Neural progenitor cell (in vitro differentiated cells): ENCODE measurements at regions not wholly inside any gene's neighbourhood (a gene's known extent, or its start where the extent isn't known, plus 50 kb on each side); places are given as distances from the start of the nearest gene placed in this dataset.

ENCODE experiments used
- EZH2 ChIP-seq: fragments of 200-600 bp; sonication (generic); IDR thresholded peaks from 2 replicates; pipeline ENCODE4 v1.6.1; 2017; ENCODE audit warnings: antibody characterized with exemption, mild to moderate bottlenecking, moderate library complexity
- TF ChIP-seq, protein P1 (sequence below): fragments of 200-600 bp; sonication (generic); IDR thresholded peaks from 2 replicates; pipeline ENCODE4 v1.5.1; 2017; ENCODE audit warnings: antibody characterized with exemption, mild to moderate bottlenecking

DNA sequence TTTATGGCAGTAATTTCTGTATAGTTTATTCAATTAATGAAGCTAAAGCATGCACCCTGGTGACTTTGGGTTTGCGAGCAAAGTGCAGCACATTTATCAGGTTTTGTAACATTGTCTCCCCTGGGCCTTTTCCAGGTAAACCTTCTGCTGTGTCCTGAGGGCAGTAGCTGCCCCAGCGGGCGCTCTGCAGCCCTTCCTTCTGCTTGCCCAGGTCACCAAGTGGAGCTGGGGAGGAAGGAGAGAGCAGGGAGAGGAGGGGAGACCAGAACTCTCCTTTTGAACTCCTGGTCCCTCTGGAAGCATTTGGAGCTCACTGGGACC is 145.6 kb downstream of the DLL1 start:
- TF ChIP-seq, protein P1, sequence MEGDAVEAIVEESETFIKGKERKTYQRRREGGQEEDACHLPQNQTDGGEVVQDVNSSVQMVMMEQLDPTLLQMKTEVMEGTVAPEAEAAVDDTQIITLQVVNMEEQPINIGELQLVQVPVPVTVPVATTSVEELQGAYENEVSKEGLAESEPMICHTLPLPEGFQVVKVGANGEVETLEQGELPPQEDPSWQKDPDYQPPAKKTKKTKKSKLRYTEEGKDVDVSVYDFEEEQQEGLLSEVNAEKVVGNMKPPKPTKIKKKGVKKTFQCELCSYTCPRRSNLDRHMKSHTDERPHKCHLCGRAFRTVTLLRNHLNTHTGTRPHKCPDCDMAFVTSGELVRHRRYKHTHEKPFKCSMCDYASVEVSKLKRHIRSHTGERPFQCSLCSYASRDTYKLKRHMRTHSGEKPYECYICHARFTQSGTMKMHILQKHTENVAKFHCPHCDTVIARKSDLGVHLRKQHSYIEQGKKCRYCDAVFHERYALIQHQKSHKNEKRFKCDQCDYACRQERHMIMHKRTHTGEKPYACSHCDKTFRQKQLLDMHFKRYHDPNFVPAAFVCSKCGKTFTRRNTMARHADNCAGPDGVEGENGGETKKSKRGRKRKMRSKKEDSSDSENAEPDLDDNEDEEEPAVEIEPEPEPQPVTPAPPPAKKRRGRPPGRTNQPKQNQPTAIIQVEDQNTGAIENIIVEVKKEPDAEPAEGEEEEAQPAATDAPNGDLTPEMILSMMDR: no peak
- no peak for TF ChIP-seq EZH2
